ENCODE measurements at regions not wholly inside any gene's neighbourhood (a gene's known extent, or its start where the extent isn't known, plus 50 kb on each side); places are given as distances from the start of the nearest gene placed in this dataset.

DNA sequence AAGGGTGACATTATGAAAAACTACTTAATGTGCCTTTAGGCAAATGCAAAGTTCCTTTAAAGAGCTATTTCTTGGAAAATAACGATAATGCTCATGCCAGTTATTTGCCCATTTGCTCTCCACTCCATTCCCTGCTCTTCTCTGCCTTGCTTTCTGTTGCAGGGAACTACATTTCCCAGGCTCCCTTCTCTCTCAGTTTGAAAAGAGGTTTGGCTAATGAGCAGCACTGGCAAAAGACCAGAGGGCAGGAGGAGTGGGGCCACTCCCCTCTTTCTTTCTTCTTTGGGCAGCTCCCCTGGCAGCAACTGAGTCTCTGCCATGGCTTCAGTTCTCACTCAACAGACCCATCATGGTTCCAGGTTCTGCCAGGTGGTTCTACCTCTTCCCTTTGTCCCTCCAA, 130.5 kb downstream of the RWDD3 start:
- TF ChIP-seq, protein P1, sequence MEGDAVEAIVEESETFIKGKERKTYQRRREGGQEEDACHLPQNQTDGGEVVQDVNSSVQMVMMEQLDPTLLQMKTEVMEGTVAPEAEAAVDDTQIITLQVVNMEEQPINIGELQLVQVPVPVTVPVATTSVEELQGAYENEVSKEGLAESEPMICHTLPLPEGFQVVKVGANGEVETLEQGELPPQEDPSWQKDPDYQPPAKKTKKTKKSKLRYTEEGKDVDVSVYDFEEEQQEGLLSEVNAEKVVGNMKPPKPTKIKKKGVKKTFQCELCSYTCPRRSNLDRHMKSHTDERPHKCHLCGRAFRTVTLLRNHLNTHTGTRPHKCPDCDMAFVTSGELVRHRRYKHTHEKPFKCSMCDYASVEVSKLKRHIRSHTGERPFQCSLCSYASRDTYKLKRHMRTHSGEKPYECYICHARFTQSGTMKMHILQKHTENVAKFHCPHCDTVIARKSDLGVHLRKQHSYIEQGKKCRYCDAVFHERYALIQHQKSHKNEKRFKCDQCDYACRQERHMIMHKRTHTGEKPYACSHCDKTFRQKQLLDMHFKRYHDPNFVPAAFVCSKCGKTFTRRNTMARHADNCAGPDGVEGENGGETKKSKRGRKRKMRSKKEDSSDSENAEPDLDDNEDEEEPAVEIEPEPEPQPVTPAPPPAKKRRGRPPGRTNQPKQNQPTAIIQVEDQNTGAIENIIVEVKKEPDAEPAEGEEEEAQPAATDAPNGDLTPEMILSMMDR (IDR thresholded peaks at IDR 0.05) = no peak
- no peak for TF ChIP-seq POLR2AphosphoS5 (IDR thresholded peaks at IDR 0.05)
